Endothelial cell of umbilical vein (primary cell): ENCODE measurements at regions not wholly inside any gene's neighbourhood (a gene's known extent, or its start where the extent isn't known, plus 50 kb on each side); places are given as distances from the start of the nearest gene placed in this dataset.

Experiments used
- EZH2 ChIP-seq: IDR thresholded peaks from 2 replicates; pipeline ENCODE4 v1.6.1; 2012; ENCODE audit warnings: borderline replicate concordance, low read depth, mild to moderate bottlenecking, moderate library complexity, low read length, inconsistent platforms; ENCODE audit not compliant: severe bottlenecking
- POLR2A ChIP-seq: IDR thresholded peaks from 2 replicates; pipeline ENCODE4 v1.6.1; 2012; ENCODE audit warnings: low read depth, mild to moderate bottlenecking, control low read depth, low read length
- POLR2AphosphoS5 ChIP-seq: IDR thresholded peaks from 2 replicates; pipeline ENCODE4 v1.6.1; 2012; ENCODE audit warnings: low read depth, mild to moderate bottlenecking, control low read depth, low read length, moderate library complexity; ENCODE audit not compliant: insufficient read depth
- TF ChIP-seq, protein P1 (sequence below), 2 donors: IDR thresholded peaks; 1 replicate in 1 of 2; 2 replicates in 1 of 2; pipeline ENCODE4 v1.5.1; 2011; ENCODE audit warnings: low read length in 2 of 2, mild to moderate bottlenecking in 2 of 2, moderate library complexity in 2 of 2, control low read depth in 1 of 2, inconsistent platforms in 1 of 2, low read depth in 1 of 2; ENCODE audit not compliant: insufficient read depth in 1 of 2; ENCODE audit errors: extremely low read depth in 1 of 2
- TF ChIP-seq, protein P2 (sequence below): IDR thresholded peaks from 2 replicates; pipeline ENCODE4 v1.6.1; 2011; ENCODE audit not compliant: insufficient read depth, insufficient read length

DNA sequence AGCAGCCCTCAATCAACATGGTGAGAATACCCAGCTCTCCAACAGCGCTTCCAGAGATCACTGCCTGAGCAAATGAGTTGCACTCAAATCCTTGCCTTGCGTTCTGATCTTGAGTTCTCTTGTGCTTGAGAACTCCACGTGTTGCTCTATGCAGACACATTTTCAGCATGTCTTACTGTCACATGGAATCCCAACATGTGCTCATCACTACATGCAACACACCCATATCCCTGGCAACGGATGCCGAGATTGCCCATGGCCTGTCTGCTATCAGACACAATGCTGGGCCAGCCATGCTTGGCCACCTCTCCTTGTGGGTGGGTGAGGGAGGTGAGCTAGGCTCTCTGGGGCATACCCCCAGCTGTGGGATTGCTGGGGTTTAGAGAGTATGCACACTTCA lies 91.9 kb upstream of the LDAH start:
- no peak for TF ChIP-seq POLR2A
- no peak for TF ChIP-seq EZH2
- no peak for TF ChIP-seq POLR2AphosphoS5
- TF ChIP-seq, protein P1, sequence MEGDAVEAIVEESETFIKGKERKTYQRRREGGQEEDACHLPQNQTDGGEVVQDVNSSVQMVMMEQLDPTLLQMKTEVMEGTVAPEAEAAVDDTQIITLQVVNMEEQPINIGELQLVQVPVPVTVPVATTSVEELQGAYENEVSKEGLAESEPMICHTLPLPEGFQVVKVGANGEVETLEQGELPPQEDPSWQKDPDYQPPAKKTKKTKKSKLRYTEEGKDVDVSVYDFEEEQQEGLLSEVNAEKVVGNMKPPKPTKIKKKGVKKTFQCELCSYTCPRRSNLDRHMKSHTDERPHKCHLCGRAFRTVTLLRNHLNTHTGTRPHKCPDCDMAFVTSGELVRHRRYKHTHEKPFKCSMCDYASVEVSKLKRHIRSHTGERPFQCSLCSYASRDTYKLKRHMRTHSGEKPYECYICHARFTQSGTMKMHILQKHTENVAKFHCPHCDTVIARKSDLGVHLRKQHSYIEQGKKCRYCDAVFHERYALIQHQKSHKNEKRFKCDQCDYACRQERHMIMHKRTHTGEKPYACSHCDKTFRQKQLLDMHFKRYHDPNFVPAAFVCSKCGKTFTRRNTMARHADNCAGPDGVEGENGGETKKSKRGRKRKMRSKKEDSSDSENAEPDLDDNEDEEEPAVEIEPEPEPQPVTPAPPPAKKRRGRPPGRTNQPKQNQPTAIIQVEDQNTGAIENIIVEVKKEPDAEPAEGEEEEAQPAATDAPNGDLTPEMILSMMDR (IDR thresholded peaks at IDR 0.05; ENCODE audit: extremely low read depth in 1 of 2, insufficient read depth in 1 of 2, low read depth in 1 of 2, low read length in 2 of 2), result no peak
- TF ChIP-seq, protein P2, sequence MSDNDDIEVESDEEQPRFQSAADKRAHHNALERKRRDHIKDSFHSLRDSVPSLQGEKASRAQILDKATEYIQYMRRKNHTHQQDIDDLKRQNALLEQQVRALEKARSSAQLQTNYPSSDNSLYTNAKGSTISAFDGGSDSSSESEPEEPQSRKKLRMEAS, result no peak
